Adrenal gland (tissue), 9 donors: ENCODE measurements at regions not wholly inside any gene's neighbourhood (a gene's known extent, or its start where the extent isn't known, plus 50 kb on each side); places are given as distances from the start of the nearest gene placed in this dataset.

Experiments
- DNase-seq, 7 donors: peaks; one replicate each; pipeline ENCODE4 v3.0.0-alpha.2; 2019 to 2020
- H3K27ac ChIP-seq, 5 donors: fragments of 200-600 bp; sonication (generic) in 4 of 5; 1 replicate in 3 of 5; 2 replicates in 2 of 5; pipeline versions ENCODE4 v1.5.1 to v1.8.0; 2016 to 2020; ENCODE audit warnings: mild to moderate bottlenecking in 1 of 5
- H3K27me3 ChIP-seq: fragments of 200-600 bp; 2 replicates; pipeline ENCODE4 v1.8.0; 2021
- H3K36me3 ChIP-seq, 2 donors: fragments of 200-600 bp; replicated peaks in 1 of 2; 1 replicate in 1 of 2; 2 replicates in 1 of 2; pipeline versions ENCODE4 v1.5.1 to v1.8.0; 2018 to 2022
- H3K4me1 ChIP-seq, 2 donors: fragments of 200-600 bp; replicated peaks in 1 of 2; 1 replicate in 1 of 2; 2 replicates in 1 of 2; pipeline versions ENCODE4 v1.5.1 to v1.8.0; 2018 to 2021
- H3K4me3 ChIP-seq, 4 donors: fragments of 200-600 bp; sonication (generic) in 3 of 4; one replicate each; pipeline ENCODE4 v1.5.1; 2016 to 2018
- H3K9me3 ChIP-seq, 3 donors: fragments of 200-600 bp; sonication (generic) in 1 of 3; replicated peaks in 1 of 3; 1 replicate in 2 of 3; 2 replicates in 1 of 3; pipeline versions ENCODE4 v1.5.1 to v1.8.0; 2016 to 2021
- CTCF ChIP-seq, 6 experiments: fragments of 450-650 bp in 4 of 6; fragments of 200-600 bp in 2 of 6; sonication (generic) in 1 of 6; IDR thresholded peaks; 1 replicate in 5 of 6; 2 replicates in 1 of 6; pipeline versions ENCODE4 v1.5.1 to v1.8.0; 2016 to 2021; ENCODE audit warnings: antibody characterized with exemption in 6 of 6, mild to moderate bottlenecking in 2 of 6, moderate library complexity in 1 of 6
- POLR2A ChIP-seq, 2 donors: fragments of 450-650 bp; IDR thresholded peaks; one replicate each; pipeline ENCODE4 v1.6.1; 2017; ENCODE audit warnings: antibody characterized with exemption in 2 of 2, mild to moderate bottlenecking in 2 of 2, moderate library complexity in 1 of 2
- WGBS, 4 donors: extraction: QIAGEN DNeasy Blood & Tissue Kit in 2 of 4; methylation state at CpG; one replicate each; pipeline versions ENCODE4 v1.1.5 to v1.1.7; 2013 to 2017; 5-methylcytosine and 5-hydroxymethylcytosine counted together
- intact Hi-C, 2 donors: fragments of 100-400 bp; cut with DNase I; formaldehyde crosslinking; loops; one replicate each; pipeline versions ENCODE4 v1.14.1 to v1.15.0; 2022 to 2023
- donor health status: healthy with polysubstance abuse.
- donor health status: Bipolar disorder and iron deficiency.
- donor health status: DM: yes; HTN: yes; CAD: no.
- donor health status: DM: no; HTN: no; CAD: no.
- donor health status: DM: no; HTN: no; CAD: no.

GRCh38 chr5:4079831-4080230 is 484.2 kb downstream of the IRX1 start:
- Histone ChIP-seq H3K4me3 (no peak overlapping the region), H3K4me1 (no peaks in the 10 kb centered on the region), H3K27ac (no peak overlapping the region), H3K36me3 (no peaks in the 10 kb centered on the region), H3K9me3 (no peaks in the 10 kb centered on the region), H3K27me3 (no peaks in the 10 kb centered on the region)
- no peak for DNase-seq
- intact Hi-C loops, result no loop called here
- 0 to 15% (median 7%) methylated on average over 1 of the region's 1 CpG for WGBS, 4 donors
- TF ChIP-seq POLR2A (IDR thresholded peaks at IDR 0.05) (no peak), CTCF (IDR thresholded peaks at IDR 0.05) (no peak)

GRCh38 chr5:4080370-4080769 is 484.7 kb downstream of the IRX1 start:
- no peaks in the 10 kb centered on the region for H3K9me3 ChIP-seq
- no peaks in the 10 kb centered on the region for H3K36me3 ChIP-seq
- no peaks in the 10 kb centered on the region for H3K27me3 ChIP-seq
- intact Hi-C loops, result no loop called here
- WGBS, 4 donors, result 74 to 90% (median 81%) methylated on average over 3 of the region's 3 CpGs
- no peak overlapping the region for H3K27ac ChIP-seq
- no peaks in the 10 kb centered on the region for H3K4me1 ChIP-seq
- no peak overlapping the region for H3K4me3 ChIP-seq
- DNase-seq, result no peak
- TF ChIP-seq POLR2A (IDR thresholded peaks at IDR 0.05) (no peak), CTCF (IDR thresholded peaks at IDR 0.05) (no peak)

GRCh38 chr5:4081059-4081458 is 485.4 kb downstream of the IRX1 start:
- Histone ChIP-seq H3K4me3 (no peak overlapping the region), H3K9me3 (no peaks in the 10 kb centered on the region), H3K36me3 (no peaks in the 10 kb centered on the region), H3K27ac (no peak overlapping the region), H3K27me3 (no peaks in the 10 kb centered on the region), H3K4me1 (no peaks in the 10 kb centered on the region)
- no peak for TF ChIP-seq POLR2A (IDR thresholded peaks at IDR 0.05)
- no peak for TF ChIP-seq CTCF (IDR thresholded peaks at IDR 0.05)
- no peak for DNase-seq
- WGBS, 4 donors, result 79 to 87% (median 83%) methylated on average over 5 of the region's 5 CpGs
- intact Hi-C loops, result no loop called here

GRCh38 chr5:4081466-4081865 is 485.8 kb downstream of the IRX1 start:
- H3K9me3 ChIP-seq, result no peaks in the 10 kb centered on the region
- TF ChIP-seq POLR2A (IDR thresholded peaks at IDR 0.05) (no peak), CTCF (IDR thresholded peaks at IDR 0.05) (no peak)
- H3K27ac ChIP-seq, result no peak overlapping the region
- H3K4me1 ChIP-seq, result no peaks in the 10 kb centered on the region
- intact Hi-C loops, result no loop called here
- DNase-seq, result no peak
- WGBS, 4 donors, result 67 to 71% (median 69%) methylated on average over 5 of the region's 5 CpGs
- no peaks in the 10 kb centered on the region for H3K36me3 ChIP-seq
- no peak overlapping the region for H3K4me3 ChIP-seq
- H3K27me3 ChIP-seq, result no peaks in the 10 kb centered on the region
